ENCODE measurements at regions not wholly inside any gene's neighbourhood (a gene's known extent, or its start where the extent isn't known, plus 50 kb on each side); places are given as distances from the start of the nearest gene placed in this dataset.

DNA sequence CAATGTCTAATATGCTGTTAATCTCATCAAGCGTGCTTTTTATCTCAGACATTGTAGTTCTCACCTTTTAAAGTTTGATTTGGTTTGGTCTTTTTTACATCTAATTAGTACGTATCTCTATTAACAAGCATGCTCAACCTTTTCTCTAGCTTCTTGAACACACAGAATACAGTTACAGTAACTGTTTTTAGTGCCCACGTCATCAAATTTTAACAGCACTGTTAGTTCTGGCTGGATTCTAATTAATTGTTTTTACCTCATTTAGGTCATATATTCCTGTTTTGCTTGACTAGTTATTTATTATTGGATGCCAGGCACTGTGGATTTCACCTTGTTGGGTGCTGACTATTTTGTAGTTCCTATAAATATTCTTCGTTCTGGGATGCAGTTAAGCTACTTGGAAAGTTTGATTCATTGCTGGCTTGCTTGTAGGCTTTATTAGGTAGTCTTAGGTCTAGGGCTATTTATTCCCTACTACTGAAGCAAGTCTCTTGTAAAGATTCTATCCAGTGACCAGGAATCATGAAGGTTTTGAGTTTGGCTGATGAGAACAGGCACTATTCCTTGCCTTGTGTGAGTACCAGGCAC, 263.0 kb downstream of the ETAA1 start:
- peaks cover 12% of the 10 kb centered on the region; the same call in 2 of the 3 replicates for H3K9me3 ChIP-seq
- TF ChIP-seq MAFK (IDR thresholded peaks at IDR 0.05; ENCODE audit: partially characterized antibody) (peak; percentile 83), ZNF302 (CRISPR knock-in tag; IDR thresholded peaks at IDR 0.05) (no peak)
- CTCF ChIA-PET: interaction anchor here (0.8 to 2.8 kb wide), 3 partner anchors 9 to 180 kb away, joined by 3 to 9 read pairs (median 5); no protein-coding TSS in a partner anchor
- ATAC-seq: no peak
- no peak for FAIRE-seq
- no peaks in the 10 kb centered on the region for H3K4me1 ChIP-seq
- H3K4me3 ChIP-seq: no peak overlapping the region
- H3K4me2 ChIP-seq: no peak overlapping the region
- no peak for DNase-seq (ENCODE audit: low read depth in 1 of 2, low spot score in 1 of 2)
- 9% methylated on average over 4 of the region's 4 CpGs for WGBS (ENCODE audit: missing lambda C conversion rate)
- POLR2A ChIA-PET: no interaction called here
- no peak overlapping the region for H3K27ac ChIP-seq

DNA sequence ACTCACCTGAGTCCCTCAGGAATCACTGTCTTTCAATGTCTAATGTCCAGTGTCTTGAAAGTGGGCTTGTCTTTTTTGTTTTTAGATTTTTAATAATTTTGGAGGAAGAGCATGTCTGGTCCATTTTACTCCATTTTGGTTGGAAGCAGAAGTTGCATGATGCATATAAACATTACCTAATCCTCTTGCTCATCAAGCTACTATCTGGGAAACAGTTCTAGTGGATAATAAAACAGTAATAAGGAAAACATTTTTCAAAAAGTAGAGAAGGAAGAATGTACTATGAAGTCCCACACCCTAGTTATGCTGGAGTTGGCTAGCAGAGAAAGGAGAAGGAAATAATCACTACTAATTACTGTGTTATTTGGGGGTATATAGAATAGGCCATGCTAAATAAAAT, 263.7 kb downstream of the ETAA1 start:
- H3K4me3 ChIP-seq: no peak overlapping the region
- no peak for ATAC-seq

DNA sequence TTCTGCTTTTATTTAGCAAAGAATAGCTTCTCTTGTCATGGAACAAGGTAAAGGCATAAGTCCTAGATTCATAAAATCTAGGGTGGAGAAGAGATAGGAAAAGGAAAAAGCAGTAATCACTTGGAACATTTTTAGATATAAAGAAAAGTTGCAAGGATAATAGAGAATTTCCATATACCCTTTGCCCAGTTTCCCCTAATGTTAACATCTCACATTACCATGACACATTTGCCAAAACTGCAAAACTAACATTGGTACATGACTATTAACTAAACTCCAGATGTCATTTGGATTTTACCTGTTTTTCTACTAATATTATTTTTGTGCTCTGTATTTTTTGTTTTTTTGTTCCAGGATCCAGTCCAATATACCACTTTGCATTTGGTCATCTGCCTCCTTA, 265.1 kb downstream of the ETAA1 start:
- H3K4me3 ChIP-seq: no peak overlapping the region
- CTCF ChIA-PET: interaction anchor here (2.8 kb wide), 1 partner anchor 11 kb away, joined by 9 read pairs; no protein-coding TSS in a partner anchor

More for the DNA sequence above, 263.7 kb downstream of the ETAA1 start:
- DNase-seq (ENCODE audit: low read depth in 1 of 2, low spot score in 1 of 2) (no peak), FAIRE-seq (no peak)
- no peak overlapping the region for H3K4me2 ChIP-seq
- TF ChIP-seq HEYL (CRISPR knock-in tag; IDR thresholded peaks at IDR 0.05): no peak
- ChIA-PET CTCF (interaction anchor here (0.8 to 2.8 kb wide), 3 partner anchors 10 to 180 kb away, joined by 3 to 9 read pairs (median 5); no protein-coding TSS in a partner anchor), POLR2A (no interaction called here)
- peaks cover 12% of the 10 kb centered on the region; the same call in 2 of the 3 replicates for H3K9me3 ChIP-seq
- H3K4me1 ChIP-seq: no peaks in the 10 kb centered on the region
- no peak overlapping the region for H3K27ac ChIP-seq

DNA sequence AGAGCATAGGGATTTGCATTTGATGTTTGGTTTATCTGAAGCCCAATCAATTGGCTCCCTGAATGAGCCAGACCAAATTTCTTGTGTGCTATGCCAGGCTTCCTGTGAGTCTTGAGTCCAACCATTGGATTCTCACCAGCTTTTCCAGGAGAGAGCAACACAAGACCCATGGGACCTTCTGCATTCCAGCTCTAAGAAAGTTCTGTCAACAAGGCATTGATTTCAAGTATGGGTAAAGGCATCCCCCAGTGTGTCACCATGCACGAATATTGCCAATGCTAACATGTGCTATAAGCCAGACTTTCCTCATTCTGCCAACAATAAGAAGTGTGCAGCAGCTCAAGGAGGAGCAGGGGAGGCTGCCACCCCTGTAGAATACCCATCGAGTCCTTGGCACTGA, 266.6 kb downstream of the ETAA1 start:
- Histone ChIP-seq H3K4me3 (no peak overlapping the region), H3K4me1 (no peaks in the 10 kb centered on the region), H3K4me2 (no peak overlapping the region), H3K27ac (no peak overlapping the region), H3K9me3 (peaks cover 12% of the 10 kb centered on the region; the same call in 2 of the 3 replicates)
- no peak for ATAC-seq
- WGBS (ENCODE audit: missing lambda C conversion rate): 6% methylated on average over 2 of the region's 2 CpGs
- ChIA-PET POLR2A (no interaction called here), CTCF (interaction anchor here (1.1 to 1.5 kb wide), 2 partner anchors 13 kb away, joined by 4 to 7 read pairs; no protein-coding TSS in a partner anchor)
- DNase-seq (ENCODE audit: low read depth in 1 of 2, low spot score in 1 of 2): no peak
- no peak for FAIRE-seq
- TF ChIP-seq CHD2 (IDR thresholded peaks at IDR 0.05; ENCODE audit: low read length, partially characterized antibody) (no peak), TFCP2L1 (CRISPR knock-in tag; IDR thresholded peaks at IDR 0.05) (no peak), RARB (CRISPR knock-in tag; IDR thresholded peaks at IDR 0.05) (no peak), RAD21 (conservative IDR thresholded peaks at IDR 0.05 in 1 of 2, IDR thresholded peaks at IDR 0.05 in 1 of 2) (no peak), ZC3H11A (IDR thresholded peaks at IDR 0.05) (no peak), BHLHE40 (IDR thresholded peaks at IDR 0.05; ENCODE audit: low read depth, low read length) (no peak), CHD4 (IDR thresholded peaks at IDR 0.05; ENCODE audit: borderline replicate concordance) (no peak), KDM5A (IDR thresholded peaks at IDR 0.05) (no peak), PHF8 (IDR thresholded peaks at IDR 0.05; ENCODE audit: borderline replicate concordance, low read depth) (no peak), RCOR1 (IDR thresholded peaks at IDR 0.05; ENCODE audit: low read depth, low read length) (no peak)
- TF ChIP-seq, protein P1, sequence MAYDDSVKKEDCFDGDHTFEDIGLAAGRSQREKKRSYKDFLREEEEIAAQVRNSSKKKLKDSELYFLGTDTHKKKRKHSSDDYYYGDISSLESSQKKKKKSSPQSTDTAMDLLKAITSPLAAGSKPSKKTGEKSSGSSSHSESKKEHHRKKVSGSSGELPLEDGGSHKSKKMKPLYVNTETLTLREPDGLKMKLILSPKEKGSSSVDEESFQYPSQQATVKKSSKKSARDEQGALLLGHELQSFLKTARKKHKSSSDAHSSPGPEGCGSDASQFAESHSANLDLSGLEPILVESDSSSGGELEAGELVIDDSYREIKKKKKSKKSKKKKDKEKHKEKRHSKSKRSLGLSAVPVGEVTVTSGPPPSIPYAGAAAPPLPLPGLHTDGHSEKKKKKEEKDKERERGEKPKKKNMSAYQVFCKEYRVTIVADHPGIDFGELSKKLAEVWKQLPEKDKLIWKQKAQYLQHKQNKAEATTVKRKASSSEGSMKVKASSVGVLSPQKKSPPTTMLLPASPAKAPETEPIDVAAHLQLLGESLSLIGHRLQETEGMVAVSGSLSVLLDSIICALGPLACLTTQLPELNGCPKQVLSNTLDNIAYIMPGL (CRISPR knock-in tag; IDR thresholded peaks at IDR 0.05; ENCODE audit: borderline replicate concordance): no peak
- TF ChIP-seq, protein P2, sequence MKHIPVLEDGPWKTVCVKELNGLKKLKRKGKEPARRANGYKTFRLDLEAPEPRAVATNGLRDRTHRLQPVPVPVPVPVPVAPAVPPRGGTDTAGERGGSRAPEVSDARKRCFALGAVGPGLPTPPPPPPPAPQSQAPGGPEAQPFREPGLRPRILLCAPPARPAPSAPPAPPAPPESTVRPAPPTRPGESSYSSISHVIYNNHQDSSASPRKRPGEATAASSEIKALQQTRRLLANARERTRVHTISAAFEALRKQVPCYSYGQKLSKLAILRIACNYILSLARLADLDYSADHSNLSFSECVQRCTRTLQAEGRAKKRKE (CRISPR knock-in tag; IDR thresholded peaks at IDR 0.05; ENCODE audit: low read depth): no peak
- TF ChIP-seq, protein P3, sequence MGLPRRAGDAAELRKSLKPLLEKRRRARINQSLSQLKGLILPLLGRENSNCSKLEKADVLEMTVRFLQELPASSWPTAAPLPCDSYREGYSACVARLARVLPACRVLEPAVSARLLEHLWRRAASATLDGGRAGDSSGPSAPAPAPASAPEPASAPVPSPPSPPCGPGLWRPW (IDR thresholded peaks at IDR 0.05): no peak

More for the DNA sequence above, 265.1 kb downstream of the ETAA1 start:
- TF ChIP-seq, protein P4, sequence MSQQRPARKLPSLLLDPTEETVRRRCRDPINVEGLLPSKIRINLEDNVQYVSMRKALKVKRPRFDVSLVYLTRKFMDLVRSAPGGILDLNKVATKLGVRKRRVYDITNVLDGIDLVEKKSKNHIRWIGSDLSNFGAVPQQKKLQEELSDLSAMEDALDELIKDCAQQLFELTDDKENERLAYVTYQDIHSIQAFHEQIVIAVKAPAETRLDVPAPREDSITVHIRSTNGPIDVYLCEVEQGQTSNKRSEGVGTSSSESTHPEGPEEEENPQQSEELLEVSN (IDR thresholded peaks at IDR 0.05; ENCODE audit: borderline replicate concordance, low read depth): no peak
- TF ChIP-seq TFCP2L1 (CRISPR knock-in tag; IDR thresholded peaks at IDR 0.05): no peak
- TF ChIP-seq, protein P5, sequence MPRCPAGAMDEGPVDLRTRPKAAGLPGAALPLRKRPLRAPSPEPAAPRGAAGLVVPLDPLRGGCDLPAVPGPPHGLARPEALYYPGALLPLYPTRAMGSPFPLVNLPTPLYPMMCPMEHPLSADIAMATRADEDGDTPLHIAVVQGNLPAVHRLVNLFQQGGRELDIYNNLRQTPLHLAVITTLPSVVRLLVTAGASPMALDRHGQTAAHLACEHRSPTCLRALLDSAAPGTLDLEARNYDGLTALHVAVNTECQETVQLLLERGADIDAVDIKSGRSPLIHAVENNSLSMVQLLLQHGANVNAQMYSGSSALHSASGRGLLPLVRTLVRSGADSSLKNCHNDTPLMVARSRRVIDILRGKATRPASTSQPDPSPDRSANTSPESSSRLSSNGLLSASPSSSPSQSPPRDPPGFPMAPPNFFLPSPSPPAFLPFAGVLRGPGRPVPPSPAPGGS (IDR thresholded peaks at IDR 0.05): no peak
- TF ChIP-seq ZFP36 (IDR thresholded peaks at IDR 0.05; ENCODE audit: borderline replicate concordance, partially characterized antibody): no peak
- TF ChIP-seq JUNB (IDR thresholded peaks at IDR 0.05): no peak
- TF ChIP-seq, protein P6, sequence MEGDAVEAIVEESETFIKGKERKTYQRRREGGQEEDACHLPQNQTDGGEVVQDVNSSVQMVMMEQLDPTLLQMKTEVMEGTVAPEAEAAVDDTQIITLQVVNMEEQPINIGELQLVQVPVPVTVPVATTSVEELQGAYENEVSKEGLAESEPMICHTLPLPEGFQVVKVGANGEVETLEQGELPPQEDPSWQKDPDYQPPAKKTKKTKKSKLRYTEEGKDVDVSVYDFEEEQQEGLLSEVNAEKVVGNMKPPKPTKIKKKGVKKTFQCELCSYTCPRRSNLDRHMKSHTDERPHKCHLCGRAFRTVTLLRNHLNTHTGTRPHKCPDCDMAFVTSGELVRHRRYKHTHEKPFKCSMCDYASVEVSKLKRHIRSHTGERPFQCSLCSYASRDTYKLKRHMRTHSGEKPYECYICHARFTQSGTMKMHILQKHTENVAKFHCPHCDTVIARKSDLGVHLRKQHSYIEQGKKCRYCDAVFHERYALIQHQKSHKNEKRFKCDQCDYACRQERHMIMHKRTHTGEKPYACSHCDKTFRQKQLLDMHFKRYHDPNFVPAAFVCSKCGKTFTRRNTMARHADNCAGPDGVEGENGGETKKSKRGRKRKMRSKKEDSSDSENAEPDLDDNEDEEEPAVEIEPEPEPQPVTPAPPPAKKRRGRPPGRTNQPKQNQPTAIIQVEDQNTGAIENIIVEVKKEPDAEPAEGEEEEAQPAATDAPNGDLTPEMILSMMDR (IDR thresholded peaks at IDR 0.05): no peak
- TF ChIP-seq EP300 (IDR thresholded peaks at IDR 0.05): no peak
- POLR2A ChIA-PET: no interaction called here
- no peak overlapping the region for H3K4me2 ChIP-seq
- FAIRE-seq (peak; percentile 73), ATAC-seq (no peak), DNase-seq (ENCODE audit: low read depth in 1 of 2, low spot score in 1 of 2) (no peak)
- H3K27ac ChIP-seq: no peak overlapping the region
- no peaks in the 10 kb centered on the region for H3K4me1 ChIP-seq
- peaks cover 12% of the 10 kb centered on the region; the same call in 2 of the 3 replicates for H3K9me3 ChIP-seq
